ENCODE measurements at regions not wholly inside any gene's neighbourhood (a gene's known extent, or its start where the extent isn't known, plus 50 kb on each side); places are given as distances from the start of the nearest gene placed in this dataset.
"Not testable (repeated sequence)": the region's sequence is repeated elsewhere in the genome, so short reads cannot be mapped to it uniquely, and the experiment has no call there.

- DNase-seq: no peak
These were observed 112.0 kb upstream of the PRSS1 start for GRCh38 chr7:142637240-142637639.

GRCh38 chr7:142636751-142637150 lies 112.5 kb upstream of the PRSS1 start:
- no peak for DNase-seq

GRCh38 chr7:142636107-142636506 lies 113.2 kb upstream of the PRSS1 start:
- not testable (repeated sequence) for DNase-seq

GRCh38 chr7:142632271-142633134 lies 116.8 kb upstream of the PRSS1 start:
- peak in 31 of 51 donors; percentile 3 to 72 (median 28) for DNase-seq

GRCh38 chr7:142629588-142630260 lies 119.5 kb upstream of the PRSS1 start:
- no peak for DNase-seq

GRCh38 chr7:142628945-142629344 lies 120.3 kb upstream of the PRSS1 start:
- DNase-seq: no peak

GRCh38 chr7:142627223-142627622 lies 122.0 kb upstream of the PRSS1 start:
- not testable (repeated sequence) for DNase-seq

- DNase-seq: peak in 12 of 51 donors; percentile 3 to 52 (median 12)
These were observed 122.7 kb upstream of the PRSS1 start for GRCh38 chr7:142626420-142627035.

GRCh38 chr7:142625216-142625615 lies 124.1 kb upstream of the PRSS1 start:
- DNase-seq: not testable (repeated sequence)

GRCh38 chr7:142620402-142620801 lies 128.9 kb upstream of the PRSS1 start:
- DNase-seq: no peak

- no peak for DNase-seq
These were observed 130.5 kb upstream of the PRSS1 start for GRCh38 chr7:142618655-142619351.

- no peak for DNase-seq
These were observed 132.4 kb upstream of the PRSS1 start for GRCh38 chr7:142616842-142617241.

GRCh38 chr7:142616121-142616643 lies 133.1 kb upstream of the PRSS1 start:
- no peak for DNase-seq

- DNase-seq: no peak
These were observed 133.8 kb upstream of the PRSS1 start for GRCh38 chr7:142615508-142615907.

- no peak for DNase-seq
These were observed 135.2 kb upstream of the PRSS1 start for GRCh38 chr7:142614116-142614515.

GRCh38 chr7:142612237-142612881 lies 136.9 kb upstream of the PRSS1 start:
- no peak for DNase-seq

- DNase-seq: no peak
These were observed 137.6 kb upstream of the PRSS1 start for GRCh38 chr7:142611566-142612236.

GRCh38 chr7:142608630-142609428 lies 140.4 kb upstream of the PRSS1 start:
- no peak for DNase-seq

- no peak for DNase-seq
These were observed 141.9 kb upstream of the PRSS1 start for GRCh38 chr7:142607351-142607750.

Measured in hypothalamus (tissue), 51 donors.